ENCODE measurements at regions not wholly inside any gene's neighbourhood (a gene's known extent, or its start where the extent isn't known, plus 50 kb on each side); places are given as distances from the start of the nearest gene placed in this dataset.

DNA sequence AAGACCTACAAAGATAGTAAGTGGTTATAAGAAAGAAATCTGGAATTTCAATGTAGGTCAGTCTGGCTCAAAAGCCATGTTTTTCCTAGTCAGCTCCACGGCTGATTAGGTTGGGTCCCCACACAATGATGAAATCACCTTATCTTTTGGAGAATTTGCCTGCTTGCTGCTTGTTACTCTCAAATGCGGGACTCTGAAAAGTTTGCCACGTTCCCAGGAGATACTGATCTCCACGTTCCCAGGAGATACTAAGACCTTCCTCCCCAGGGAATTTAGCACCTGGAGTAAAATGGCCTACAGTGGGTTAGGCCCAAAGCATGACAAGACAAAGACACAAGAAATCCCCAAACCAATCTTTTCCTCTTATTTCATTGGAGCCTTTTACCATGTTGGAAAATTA is 449.6 kb downstream of the TNS1 start:
- no peak for ATAC-seq (ENCODE audit: insufficient read depth, low read depth)
- H3K4me3 ChIP-seq (ENCODE audit: low read depth in 1 of 2, low read length in 2 of 2): no peak overlapping the region
- no peak overlapping the region for H2AFZ ChIP-seq (ENCODE audit: low read depth, low read length)
- no peaks in the 10 kb centered on the region for H3K36me3 ChIP-seq (ENCODE audit: insufficient read depth, low read length)
- H4K20me1 ChIP-seq (ENCODE audit: insufficient read depth, low read length): no peaks in the 10 kb centered on the region
- no peaks in the 10 kb centered on the region for H3K4me1 ChIP-seq (ENCODE audit: insufficient read depth, low read length)
- no peaks in the 10 kb centered on the region for H3K79me2 ChIP-seq (ENCODE audit: insufficient read depth, low read length)
- no peak for TF ChIP-seq EZH2 (IDR thresholded peaks at IDR 0.05; ENCODE audit: borderline replicate concordance, low read depth, low read length, severe bottlenecking)
- TF ChIP-seq, protein P1, sequence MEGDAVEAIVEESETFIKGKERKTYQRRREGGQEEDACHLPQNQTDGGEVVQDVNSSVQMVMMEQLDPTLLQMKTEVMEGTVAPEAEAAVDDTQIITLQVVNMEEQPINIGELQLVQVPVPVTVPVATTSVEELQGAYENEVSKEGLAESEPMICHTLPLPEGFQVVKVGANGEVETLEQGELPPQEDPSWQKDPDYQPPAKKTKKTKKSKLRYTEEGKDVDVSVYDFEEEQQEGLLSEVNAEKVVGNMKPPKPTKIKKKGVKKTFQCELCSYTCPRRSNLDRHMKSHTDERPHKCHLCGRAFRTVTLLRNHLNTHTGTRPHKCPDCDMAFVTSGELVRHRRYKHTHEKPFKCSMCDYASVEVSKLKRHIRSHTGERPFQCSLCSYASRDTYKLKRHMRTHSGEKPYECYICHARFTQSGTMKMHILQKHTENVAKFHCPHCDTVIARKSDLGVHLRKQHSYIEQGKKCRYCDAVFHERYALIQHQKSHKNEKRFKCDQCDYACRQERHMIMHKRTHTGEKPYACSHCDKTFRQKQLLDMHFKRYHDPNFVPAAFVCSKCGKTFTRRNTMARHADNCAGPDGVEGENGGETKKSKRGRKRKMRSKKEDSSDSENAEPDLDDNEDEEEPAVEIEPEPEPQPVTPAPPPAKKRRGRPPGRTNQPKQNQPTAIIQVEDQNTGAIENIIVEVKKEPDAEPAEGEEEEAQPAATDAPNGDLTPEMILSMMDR (IDR thresholded peaks at IDR 0.05; ENCODE audit: borderline replicate concordance, extremely low read depth, low read length, poor library complexity, severe bottlenecking): no peak
- H3K4me2 ChIP-seq (ENCODE audit: insufficient read depth, low read length): no peak overlapping the region
- H3K27ac ChIP-seq (ENCODE audit: low read length): no peak overlapping the region
- DNase-seq: no peak
- peaks cover 25% of the 10 kb centered on the region for H3K27me3 ChIP-seq (ENCODE audit: insufficient read depth, low read length, poor library complexity)
- H3K9ac ChIP-seq (ENCODE audit: low read depth, low read length): no peak overlapping the region
- no peaks in the 10 kb centered on the region for H3K9me3 ChIP-seq (ENCODE audit: insufficient read depth, low read length, severe bottlenecking)

DNA sequence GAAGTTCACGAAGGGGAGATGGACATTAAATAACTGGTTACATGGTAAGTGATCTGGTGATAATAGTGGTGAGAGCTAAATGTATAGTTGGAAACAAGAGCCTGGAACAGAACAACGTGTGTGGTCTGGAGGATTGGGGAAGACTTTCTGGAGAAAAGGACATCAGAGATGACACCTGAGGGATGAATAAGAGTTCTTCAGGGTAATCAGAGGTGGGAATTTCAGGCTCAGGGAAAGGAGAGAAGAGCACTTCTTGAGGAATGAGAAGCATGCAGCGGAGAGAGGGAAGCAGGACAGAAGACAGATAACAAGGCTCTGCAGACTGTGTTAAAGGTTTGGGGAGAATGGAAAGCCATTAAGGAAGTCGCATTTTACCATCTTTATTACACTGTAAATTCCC is 450.7 kb downstream of the TNS1 start:
- Histone ChIP-seq H3K9me3 (ENCODE audit: insufficient read depth, low read length, severe bottlenecking) (no peaks in the 10 kb centered on the region), H4K20me1 (ENCODE audit: insufficient read depth, low read length) (no peaks in the 10 kb centered on the region), H3K27ac (ENCODE audit: low read length) (no peak overlapping the region), H2AFZ (ENCODE audit: low read depth, low read length) (no peak overlapping the region), H3K36me3 (ENCODE audit: insufficient read depth, low read length) (no peaks in the 10 kb centered on the region), H3K4me2 (ENCODE audit: insufficient read depth, low read length) (no peak overlapping the region), H3K4me1 (ENCODE audit: insufficient read depth, low read length) (no peaks in the 10 kb centered on the region), H3K9ac (ENCODE audit: low read depth, low read length) (no peak overlapping the region), H3K27me3 (ENCODE audit: insufficient read depth, low read length, poor library complexity) (peaks cover 25% of the 10 kb centered on the region), H3K4me3 (ENCODE audit: low read depth in 1 of 2, low read length in 2 of 2) (no peak overlapping the region), H3K79me2 (ENCODE audit: insufficient read depth, low read length) (no peaks in the 10 kb centered on the region)
- no peak for ATAC-seq (ENCODE audit: insufficient read depth, low read depth)
- TF ChIP-seq, protein P1 (IDR thresholded peaks at IDR 0.05; ENCODE audit: borderline replicate concordance, extremely low read depth, low read length, poor library complexity, severe bottlenecking): no peak
- TF ChIP-seq EZH2 (IDR thresholded peaks at IDR 0.05; ENCODE audit: borderline replicate concordance, low read depth, low read length, severe bottlenecking): no peak
- no peak for DNase-seq

DNA sequence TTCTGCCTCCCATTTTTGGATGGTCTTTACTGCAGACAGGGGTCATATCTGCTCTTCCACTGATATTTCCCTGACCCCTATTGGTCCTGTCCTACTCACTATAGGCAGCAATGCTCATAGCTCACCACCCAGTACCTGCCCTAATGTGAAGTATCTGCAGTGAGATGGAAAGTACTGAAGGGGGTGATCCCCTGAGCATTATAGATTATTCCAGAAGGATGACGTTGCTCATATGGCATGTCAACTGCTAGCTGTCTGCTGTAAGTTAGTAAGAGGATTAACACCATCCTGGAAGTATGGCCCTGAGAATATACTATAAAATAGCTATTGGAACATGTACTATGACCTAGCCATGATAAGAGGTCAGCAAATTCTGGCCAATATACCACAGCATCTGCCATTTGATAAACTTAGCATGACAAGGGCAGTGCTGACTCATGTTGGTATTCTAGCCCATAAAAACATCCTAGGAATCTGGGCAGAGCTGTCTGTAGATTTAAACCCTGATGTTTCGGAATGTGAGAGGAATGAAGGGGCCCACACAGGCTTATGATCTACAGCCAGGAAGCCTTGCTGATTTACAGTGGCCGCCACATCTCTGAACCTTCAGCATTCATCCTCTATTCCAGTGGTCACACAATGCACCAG is 451.4 kb downstream of the TNS1 start:
- DNase-seq (no peak), ATAC-seq (ENCODE audit: insufficient read depth, low read depth) (no peak)
- no peak overlapping the region for H3K4me3 ChIP-seq (ENCODE audit: low read depth in 1 of 2, low read length in 2 of 2)
- H3K4me2 ChIP-seq (ENCODE audit: insufficient read depth, low read length): no peak overlapping the region
- TF ChIP-seq, protein P1 (IDR thresholded peaks at IDR 0.05; ENCODE audit: borderline replicate concordance, extremely low read depth, low read length, poor library complexity, severe bottlenecking): no peak
- no peak for TF ChIP-seq EZH2 (IDR thresholded peaks at IDR 0.05; ENCODE audit: borderline replicate concordance, low read depth, low read length, severe bottlenecking)
- H3K27ac ChIP-seq (ENCODE audit: low read length): no peak overlapping the region
- H3K4me1 ChIP-seq (ENCODE audit: insufficient read depth, low read length): no peaks in the 10 kb centered on the region
- H3K9ac ChIP-seq (ENCODE audit: low read depth, low read length): no peak overlapping the region
- no peaks in the 10 kb centered on the region for H4K20me1 ChIP-seq (ENCODE audit: insufficient read depth, low read length)
- H3K36me3 ChIP-seq (ENCODE audit: insufficient read depth, low read length): no peaks in the 10 kb centered on the region
- H2AFZ ChIP-seq (ENCODE audit: low read depth, low read length): no peak overlapping the region
- H3K79me2 ChIP-seq (ENCODE audit: insufficient read depth, low read length): no peaks in the 10 kb centered on the region
- H3K27me3 ChIP-seq (ENCODE audit: insufficient read depth, low read length, poor library complexity): peaks cover 25% of the 10 kb centered on the region
- no peaks in the 10 kb centered on the region for H3K9me3 ChIP-seq (ENCODE audit: insufficient read depth, low read length, severe bottlenecking)
